ENCODE measurements at regions not wholly inside any gene's neighbourhood (a gene's known extent, or its start where the extent isn't known, plus 50 kb on each side); places are given as distances from the start of the nearest gene placed in this dataset.

GRCh38 chr5:14090755-14091154 is 52.4 kb upstream of the TRIO start:
- TF ChIP-seq POLR2A (IDR thresholded peaks at IDR 0.05) = no peak
- TF ChIP-seq CTCF (IDR thresholded peaks at IDR 0.05) = no peak
- Histone ChIP-seq H3K27ac (no peak overlapping the region), H3K36me3 (no peaks in the 10 kb centered on the region), H3K9me3 (no peaks in the 10 kb centered on the region), H3K27me3 (no peaks in the 10 kb centered on the region), H3K4me3 (no peak overlapping the region), H3K4me1 (no peaks in the 10 kb centered on the region)
- no peak for DNase-seq
- 78 to 81% methylated on average over 3 to 5 of the region's 5 CpGs for WGBS, 2 donors
- intact Hi-C loops (cut with DNase I) = no loop called here

GRCh38 chr5:14090290-14090689 is 52.9 kb upstream of the TRIO start:
- intact Hi-C loops (cut with DNase I) = no loop called here
- no peak overlapping the region for H3K27ac ChIP-seq
- no peaks in the 10 kb centered on the region for H3K27me3 ChIP-seq
- 87 to 94% methylated on average over 2 of the region's 2 CpGs for WGBS, 2 donors
- H3K4me1 ChIP-seq = no peaks in the 10 kb centered on the region
- H3K36me3 ChIP-seq = no peaks in the 10 kb centered on the region
- no peaks in the 10 kb centered on the region for H3K9me3 ChIP-seq
- no peak for TF ChIP-seq POLR2A (IDR thresholded peaks at IDR 0.05)
- no peak for TF ChIP-seq CTCF (IDR thresholded peaks at IDR 0.05)
- DNase-seq = no peak
- H3K4me3 ChIP-seq = no peak overlapping the region

- DNase-seq = no peak
- intact Hi-C loops (cut with DNase I) = no loop called here
- no peaks in the 10 kb centered on the region for H3K9me3 ChIP-seq
- no peaks in the 10 kb centered on the region for H3K27me3 ChIP-seq
- H3K4me3 ChIP-seq = no peak overlapping the region
- H3K4me1 ChIP-seq = no peaks in the 10 kb centered on the region
- H3K36me3 ChIP-seq = no peaks in the 10 kb centered on the region
- WGBS, 2 donors = 78 to 93% methylated on average over 2 of the region's 2 CpGs
- no peak overlapping the region for H3K27ac ChIP-seq
- TF ChIP-seq POLR2A (IDR thresholded peaks at IDR 0.05) (no peak), CTCF (IDR thresholded peaks at IDR 0.05) (no peak)
Measured at GRCh38 chr5:14089198-14089597, 53.9 kb upstream of the TRIO start.

- DNase-seq = no peak
- no peaks in the 10 kb centered on the region for H3K36me3 ChIP-seq
- H3K4me3 ChIP-seq = no peak overlapping the region
- intact Hi-C loops (cut with DNase I) = no loop called here
- WGBS, 2 donors = 66 to 75% methylated on average over 2 of the region's 2 CpGs
- no peak for TF ChIP-seq POLR2A (IDR thresholded peaks at IDR 0.05)
- no peak for TF ChIP-seq CTCF (IDR thresholded peaks at IDR 0.05)
- H3K27ac ChIP-seq = no peak overlapping the region
- no peaks in the 10 kb centered on the region for H3K4me1 ChIP-seq
- no peaks in the 10 kb centered on the region for H3K9me3 ChIP-seq
- H3K27me3 ChIP-seq = no peaks in the 10 kb centered on the region
Measured at GRCh38 chr5:14086261-14086660, 56.9 kb upstream of the TRIO start.

- no peak for DNase-seq
- intact Hi-C loops (cut with DNase I) = no loop called here
- no peaks in the 10 kb centered on the region for H3K4me1 ChIP-seq
- H3K36me3 ChIP-seq = no peaks in the 10 kb centered on the region
- H3K9me3 ChIP-seq = no peaks in the 10 kb centered on the region
- no peak for TF ChIP-seq CTCF (IDR thresholded peaks at IDR 0.05)
- no peak for TF ChIP-seq POLR2A (IDR thresholded peaks at IDR 0.05)
- 85 to 90% methylated on average over 2 of the region's 2 CpGs for WGBS, 2 donors
- H3K27ac ChIP-seq = no peak overlapping the region
- H3K27me3 ChIP-seq = no peaks in the 10 kb centered on the region
- H3K4me3 ChIP-seq = no peak overlapping the region
Measured at GRCh38 chr5:14082973-14083372, 60.2 kb upstream of the TRIO start.

All from esophagus squamous epithelium (tissue), 5 donors.